ENCODE measurements at regions not wholly inside any gene's neighbourhood (a gene's known extent, or its start where the extent isn't known, plus 50 kb on each side); places are given as distances from the start of the nearest gene placed in this dataset.

DNA sequence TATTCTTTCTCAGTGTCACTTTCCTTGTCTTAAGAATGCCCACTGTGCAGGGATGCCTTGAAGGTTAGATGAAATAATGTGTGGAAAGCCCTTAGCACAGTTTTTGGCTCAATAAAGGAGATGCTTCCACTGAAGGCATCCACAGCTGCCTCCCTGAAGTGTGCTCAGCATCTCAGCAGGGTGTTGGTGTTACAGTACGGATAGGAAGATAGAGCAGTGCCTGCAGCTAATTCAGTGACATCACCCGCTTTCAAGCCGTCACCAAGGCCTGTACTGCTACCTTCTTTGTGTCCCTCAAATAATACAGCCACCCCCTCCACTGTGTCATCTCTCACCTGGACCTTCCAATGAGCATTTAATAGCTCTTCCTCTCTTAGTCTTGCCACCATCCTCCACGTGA lies 59.0 kb downstream of the NDUFS5 start:
- no peak for DNase-seq

- DNase-seq = no peak
Observed at GRCh38 chr1:39086386-39086785, 60.2 kb downstream of the NDUFS5 start.

DNA sequence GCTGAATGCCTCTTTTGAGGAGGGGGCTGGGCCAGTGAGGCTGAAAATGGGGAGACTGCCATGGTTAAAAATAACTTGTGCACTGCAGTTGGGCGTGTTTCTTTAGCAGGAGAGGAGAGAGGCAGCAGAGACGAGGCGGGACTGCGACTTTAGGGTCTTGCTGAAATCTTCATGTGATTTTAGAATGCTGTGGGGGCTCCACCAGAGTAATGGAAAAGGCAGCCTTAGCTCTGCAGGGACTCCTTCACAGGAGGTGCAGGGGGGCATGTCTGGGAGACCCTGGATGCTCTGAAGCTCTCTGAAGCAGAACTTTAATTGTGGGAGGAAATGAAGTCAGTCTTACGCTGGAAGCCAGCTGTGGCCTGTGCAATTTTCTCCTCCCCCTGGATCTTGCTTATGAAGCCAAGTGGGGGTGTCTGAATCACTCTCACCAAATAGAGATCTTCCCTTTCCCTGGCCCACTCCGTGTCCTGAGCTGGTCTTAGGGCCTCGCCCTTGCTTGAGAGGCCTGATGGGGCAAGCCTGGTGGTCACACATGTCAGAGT lies 60.8 kb downstream of the NDUFS5 start:
- DNase-seq = no peak

DNA sequence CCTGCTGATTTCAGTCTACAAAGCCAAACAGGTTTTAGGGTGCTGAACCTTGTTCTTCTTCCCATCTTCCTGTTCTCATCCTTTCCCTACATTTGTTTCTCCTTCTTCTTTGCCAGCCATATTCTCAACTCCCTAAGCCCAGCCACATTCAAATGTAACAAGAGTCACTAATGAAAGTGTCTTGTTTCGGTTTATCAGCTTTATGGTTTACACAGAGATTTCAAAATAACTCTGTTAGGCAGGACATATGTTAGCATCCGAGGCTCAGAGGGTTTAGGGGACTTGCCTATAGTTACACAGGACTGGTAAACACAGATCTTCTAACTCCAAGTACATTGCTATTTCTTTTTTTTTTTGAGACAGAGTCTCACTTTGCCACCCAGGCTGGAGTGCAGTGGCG lies 61.3 kb downstream of the NDUFS5 start:
- no peak for DNase-seq

DNA sequence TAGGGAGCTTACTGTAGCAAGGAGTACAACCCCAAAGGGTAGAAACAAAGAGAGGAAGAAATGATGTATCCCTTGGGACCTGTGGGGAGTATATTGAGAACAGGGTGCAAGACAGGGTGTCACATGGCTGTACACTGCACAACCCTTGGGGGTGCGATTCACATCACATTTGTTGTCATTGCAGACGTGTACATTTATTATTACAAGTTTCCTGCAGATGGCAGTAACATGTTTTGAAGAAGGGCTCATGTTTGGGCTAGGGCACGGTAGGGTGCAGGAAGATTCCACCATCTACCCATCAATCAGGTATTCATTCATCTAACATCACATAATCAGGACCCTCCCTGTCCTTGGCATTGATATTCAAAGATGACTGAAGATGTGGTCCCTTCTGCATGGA lies 62.5 kb downstream of the NDUFS5 start:
- DNase-seq = no peak

DNA sequence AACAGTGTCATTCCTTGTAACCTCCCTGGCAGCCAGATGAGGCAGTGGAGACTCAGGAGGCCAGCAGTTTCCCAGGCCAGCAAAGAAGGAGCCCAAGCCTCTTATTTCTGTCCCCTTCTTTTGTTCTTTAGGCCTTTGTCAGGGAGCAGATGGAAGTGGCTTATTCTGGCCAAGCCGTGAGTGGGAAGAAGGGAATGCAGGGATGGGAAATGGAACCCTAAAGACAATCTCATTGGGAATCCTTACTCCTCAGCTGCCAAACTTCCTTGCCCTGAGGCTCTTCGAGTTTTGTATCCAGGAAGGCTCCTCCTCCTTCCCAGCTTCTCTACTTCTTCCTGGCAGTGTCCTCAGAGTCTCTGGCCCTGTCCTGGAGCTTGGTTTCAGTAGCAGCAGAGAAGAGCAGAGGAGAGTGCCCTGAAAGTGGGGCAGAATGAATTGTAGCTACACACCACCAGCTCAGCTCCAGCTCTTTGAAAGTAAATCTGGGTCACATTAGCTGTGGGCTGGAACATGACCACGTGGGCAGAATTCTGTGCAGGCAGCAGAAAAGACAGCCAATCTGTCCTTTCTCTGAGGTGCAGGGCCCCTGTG lies 63.9 kb downstream of the NDUFS5 start:
- no peak for DNase-seq

GRCh38 chr1:39090757-39091380 lies 64.7 kb downstream of the NDUFS5 start:
- DNase-seq = no peak

DNA sequence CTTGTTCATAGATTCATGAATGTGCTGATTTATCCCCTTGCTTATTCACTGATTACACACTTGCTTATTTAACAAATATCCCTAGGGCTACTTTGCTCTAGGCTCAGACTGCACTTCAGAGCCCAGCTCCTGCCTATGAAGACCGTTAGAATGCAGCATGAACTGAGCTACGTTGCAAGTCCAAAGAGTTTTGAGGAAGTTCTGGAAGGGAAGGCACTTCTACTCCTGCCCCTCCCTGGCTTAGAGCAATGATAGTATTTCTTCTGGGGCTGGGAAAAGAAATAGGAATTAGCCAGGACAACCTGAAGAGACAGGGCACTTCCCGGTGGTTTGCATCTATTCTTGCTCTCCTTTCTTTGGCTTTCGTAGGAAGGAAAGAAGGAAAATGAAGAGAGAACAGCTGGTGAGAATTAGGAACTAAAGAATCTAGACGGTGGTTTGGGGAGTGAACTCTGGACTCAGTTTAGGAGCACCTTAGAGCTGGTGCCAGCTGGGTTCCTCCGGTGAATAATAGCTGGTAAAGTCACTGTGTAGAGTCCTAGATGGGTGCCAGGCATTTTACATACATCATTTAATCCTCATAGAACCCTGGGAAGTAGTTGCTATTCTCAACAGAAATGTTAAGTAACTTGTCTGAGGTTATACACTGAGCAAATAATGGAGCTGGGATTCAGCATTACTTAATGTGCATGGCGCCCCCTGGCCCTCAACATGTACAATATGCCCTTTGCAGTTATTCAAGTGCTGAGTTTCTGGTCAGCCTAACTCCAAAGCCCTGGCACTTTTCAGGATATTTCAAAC lies 65.9 kb downstream of the NDUFS5 start:
- DNase-seq = peak; percentile 79

- no peak for DNase-seq
Observed at GRCh38 chr1:39094685-39095084, 68.5 kb downstream of the NDUFS5 start.

DNA sequence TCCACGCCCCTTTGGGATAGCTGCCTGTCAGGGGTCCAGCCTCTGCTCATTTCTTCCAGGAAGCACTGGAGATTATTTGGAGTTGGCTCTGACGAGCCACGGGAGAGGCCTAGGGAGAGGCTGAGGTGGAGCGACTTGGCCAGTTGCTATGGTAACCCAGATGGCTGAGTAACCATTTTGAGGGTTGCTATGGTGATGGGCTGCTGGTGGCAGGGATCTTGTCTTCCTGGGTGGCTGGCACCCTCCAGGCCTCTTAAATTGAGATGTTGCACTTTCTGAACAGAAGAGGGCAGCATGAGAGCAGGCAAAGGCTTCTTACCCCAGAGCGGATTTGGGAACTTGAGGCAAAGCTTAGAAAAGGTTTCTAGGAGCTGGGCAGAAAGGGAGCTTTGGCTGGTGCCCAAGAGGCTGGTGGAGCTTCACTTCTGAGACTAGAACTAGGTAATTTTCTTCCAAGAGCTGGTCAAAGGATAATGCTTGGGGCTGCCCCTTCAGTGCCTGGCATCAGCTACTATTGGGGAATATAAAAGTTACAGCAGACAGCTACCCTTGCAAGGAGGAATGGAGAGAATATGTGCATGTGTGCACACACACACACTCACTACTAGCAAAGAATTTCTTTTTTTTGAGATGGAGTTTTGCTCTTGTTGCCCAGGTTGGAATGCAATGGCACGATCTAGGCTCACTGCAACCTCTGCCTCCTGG lies 72.5 kb downstream of the NDUFS5 start:
- DNase-seq = peak; percentile 93

- peak; percentile 69 for DNase-seq
Observed at GRCh38 chr1:39102537-39103327, 76.6 kb downstream of the NDUFS5 start.

DNA sequence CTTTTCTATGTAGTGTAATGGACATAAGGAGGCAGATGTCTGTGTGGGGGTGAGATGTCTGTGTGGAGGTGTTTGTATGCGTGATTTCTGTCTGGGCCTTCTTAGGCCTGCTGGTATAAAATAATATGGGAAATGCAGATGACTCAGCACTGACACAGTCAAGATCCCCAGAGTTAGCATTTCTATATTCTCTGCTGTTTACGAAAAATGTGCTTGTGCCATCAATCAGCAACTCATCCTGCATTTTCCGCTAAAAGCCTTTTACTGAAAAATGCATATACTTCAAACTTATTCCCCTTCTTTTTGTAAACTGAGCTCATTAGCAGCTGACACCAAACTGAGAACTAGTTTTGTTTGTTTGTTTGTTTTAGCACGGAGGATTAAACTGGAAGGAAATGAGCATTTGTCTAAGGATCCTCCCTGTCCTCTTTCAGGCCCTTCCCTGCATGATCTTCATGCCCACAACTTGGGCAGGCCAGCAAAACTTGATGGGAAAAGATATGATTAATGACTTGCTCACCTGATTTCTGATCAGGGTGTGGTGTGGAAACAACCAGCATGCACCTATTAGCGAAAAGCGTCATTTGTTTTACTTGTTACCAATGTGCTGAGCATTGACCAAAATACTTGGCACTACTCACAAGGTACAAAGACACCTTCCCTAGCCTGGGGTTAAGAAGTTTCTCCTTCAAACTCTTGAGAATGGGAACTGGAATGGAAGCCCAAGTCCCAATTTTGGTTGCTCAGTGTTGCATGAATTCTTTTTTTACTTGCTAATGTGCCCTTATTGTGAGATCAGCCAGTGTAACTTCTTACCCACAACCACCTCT lies 77.4 kb downstream of the NDUFS5 start:
- DNase-seq = no peak

DNA sequence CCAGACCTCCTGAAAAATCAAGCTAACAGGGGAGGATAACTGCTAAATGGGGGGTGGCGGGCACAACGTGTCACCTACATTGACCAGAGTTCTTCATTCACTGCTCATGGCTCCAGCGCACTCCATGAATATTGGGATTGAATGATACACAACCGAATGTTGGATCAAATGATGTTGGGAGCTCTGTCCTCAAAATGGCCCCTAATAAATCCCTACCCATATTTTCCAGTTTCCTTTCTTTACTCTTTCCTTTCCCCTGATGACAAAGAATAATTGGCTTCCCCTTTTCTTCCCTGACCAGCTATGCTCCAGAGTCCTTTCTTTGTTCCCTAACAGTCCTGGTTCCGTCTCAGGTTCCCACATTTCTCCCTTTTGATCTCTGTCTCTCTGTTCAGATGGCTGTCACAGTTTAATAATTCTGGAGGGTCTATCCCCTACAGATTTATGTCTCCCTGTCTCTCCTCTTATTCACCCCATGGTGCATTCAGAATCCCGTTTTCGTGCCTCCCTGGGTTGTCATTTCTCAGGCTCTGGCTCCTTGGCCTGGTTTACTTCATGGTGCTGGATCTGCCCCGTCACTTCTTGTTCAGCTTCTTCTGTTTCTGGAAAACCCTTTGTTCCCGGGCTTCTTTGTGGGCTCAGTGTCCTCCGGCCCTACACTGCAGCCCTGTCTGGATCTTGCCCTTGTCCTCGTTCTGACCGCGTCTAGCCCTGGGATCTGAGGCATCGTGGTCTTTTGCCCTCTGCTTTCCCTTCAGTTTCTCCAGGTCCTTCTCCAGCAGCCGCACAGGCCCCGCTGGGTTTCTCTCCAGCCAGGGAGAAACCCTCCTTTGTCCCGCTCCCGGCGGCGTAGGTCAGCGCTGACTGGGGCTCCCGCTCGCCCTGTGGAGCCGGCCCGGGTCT lies 78.3 kb downstream of the NDUFS5 start:
- peak; percentile 80 for DNase-seq

DNA sequence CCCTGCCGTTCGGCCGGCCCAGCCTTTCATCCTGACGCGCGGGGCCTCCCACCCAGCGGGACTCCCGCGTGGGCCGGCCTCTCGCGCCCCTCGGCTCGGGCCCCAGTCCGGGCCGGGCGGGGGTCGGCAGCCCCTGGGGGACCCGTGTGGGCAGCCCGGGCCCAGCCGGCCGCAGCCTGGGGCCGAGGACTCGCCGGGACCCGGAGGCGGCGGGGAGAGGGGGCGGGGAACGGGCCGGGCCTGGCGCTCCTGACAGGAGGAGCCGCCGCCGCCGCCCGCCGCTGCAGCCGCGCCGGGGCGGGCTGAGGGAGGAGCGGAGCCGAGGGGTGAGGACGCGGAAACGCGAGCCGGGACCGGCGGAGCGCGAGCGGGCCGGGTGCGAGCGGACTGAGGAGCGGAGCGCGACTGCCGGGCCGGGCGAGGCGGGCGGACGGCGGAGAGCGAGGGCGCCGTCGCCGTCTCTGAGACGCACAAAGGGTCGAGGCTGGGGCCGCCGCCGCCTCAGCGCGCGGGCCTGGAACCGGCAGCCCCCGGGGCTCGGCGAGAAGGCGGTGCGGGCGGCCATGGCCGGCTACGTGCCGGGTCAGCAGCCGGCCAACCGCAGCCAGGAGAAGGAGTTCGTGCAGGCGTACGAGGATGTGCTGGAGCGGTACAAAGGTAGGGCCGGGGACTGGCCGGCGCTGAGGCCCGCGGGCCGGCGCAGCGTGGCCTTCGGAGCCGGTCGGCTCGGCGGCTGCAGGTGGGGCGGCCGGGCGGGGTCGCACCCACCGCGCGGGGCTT lies 79.1 kb downstream of the NDUFS5 start:
- DNase-seq = peak; percentile 83

GRCh38 chr1:39105841-39106765 lies 80.0 kb downstream of the NDUFS5 start:
- DNase-seq = peak; percentile 81

GRCh38 chr1:39106801-39107327 lies 80.7 kb downstream of the NDUFS5 start:
- peak; percentile 52 for DNase-seq

- DNase-seq = peak; percentile 53
Observed at GRCh38 chr1:39107341-39108290, 81.5 kb downstream of the NDUFS5 start.

Measured in islet precursor cell (in vitro differentiated cells).